ENCODE measurements at regions not wholly inside any gene's neighbourhood (a gene's known extent, or its start where the extent isn't known, plus 50 kb on each side); places are given as distances from the start of the nearest gene placed in this dataset.
A peak's percentile ranks its signal among the peaks of the same experiment; 100 is the strongest.

DNA sequence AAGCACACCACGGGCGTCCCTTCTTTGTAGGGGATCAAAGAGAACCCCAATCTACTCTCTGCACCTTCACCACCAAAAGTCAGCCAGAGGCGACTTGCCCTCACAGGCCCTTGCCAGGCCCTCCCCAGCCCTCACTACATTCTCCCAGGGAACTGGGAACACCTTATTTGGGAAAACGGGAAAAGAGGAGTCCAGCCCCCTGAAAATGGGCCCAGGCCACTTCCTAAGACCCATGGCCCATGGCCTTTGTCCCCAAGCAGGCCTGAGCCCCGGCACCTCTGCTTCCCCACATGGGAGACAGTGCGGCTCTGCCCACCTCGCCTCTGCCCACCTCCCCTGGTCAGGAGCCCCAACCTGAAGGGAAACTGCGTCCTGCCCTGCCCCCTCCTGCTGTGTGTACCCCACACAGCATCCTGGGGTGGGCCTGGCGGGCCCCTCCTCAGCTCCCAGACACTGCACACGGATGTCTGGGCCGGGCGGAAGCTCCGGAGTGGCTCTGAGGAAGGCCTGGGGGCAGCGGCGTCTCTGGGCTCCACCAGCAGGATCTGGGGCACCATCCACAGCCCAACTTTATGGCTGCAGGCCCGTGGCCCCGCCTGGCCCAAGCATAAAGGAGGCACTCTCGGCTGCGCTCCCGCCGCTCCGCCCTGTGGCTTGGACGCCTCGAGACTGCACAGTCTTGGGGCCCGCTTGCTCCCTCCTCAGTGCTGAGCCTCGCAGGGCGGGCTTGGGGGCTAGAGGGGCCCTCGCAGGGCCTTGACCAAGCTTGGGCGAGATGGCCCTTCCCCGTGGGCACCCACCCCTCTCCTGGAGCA, 70.3 kb upstream of the GPC1 start:
- no peaks in the 10 kb centered on the region for H3K27me3 ChIP-seq (ENCODE audit: low read depth)
- TF ChIP-seq, protein P1, sequence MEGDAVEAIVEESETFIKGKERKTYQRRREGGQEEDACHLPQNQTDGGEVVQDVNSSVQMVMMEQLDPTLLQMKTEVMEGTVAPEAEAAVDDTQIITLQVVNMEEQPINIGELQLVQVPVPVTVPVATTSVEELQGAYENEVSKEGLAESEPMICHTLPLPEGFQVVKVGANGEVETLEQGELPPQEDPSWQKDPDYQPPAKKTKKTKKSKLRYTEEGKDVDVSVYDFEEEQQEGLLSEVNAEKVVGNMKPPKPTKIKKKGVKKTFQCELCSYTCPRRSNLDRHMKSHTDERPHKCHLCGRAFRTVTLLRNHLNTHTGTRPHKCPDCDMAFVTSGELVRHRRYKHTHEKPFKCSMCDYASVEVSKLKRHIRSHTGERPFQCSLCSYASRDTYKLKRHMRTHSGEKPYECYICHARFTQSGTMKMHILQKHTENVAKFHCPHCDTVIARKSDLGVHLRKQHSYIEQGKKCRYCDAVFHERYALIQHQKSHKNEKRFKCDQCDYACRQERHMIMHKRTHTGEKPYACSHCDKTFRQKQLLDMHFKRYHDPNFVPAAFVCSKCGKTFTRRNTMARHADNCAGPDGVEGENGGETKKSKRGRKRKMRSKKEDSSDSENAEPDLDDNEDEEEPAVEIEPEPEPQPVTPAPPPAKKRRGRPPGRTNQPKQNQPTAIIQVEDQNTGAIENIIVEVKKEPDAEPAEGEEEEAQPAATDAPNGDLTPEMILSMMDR (IDR thresholded peaks at IDR 0.05): no peak
- no peak overlapping the region for H3K27ac ChIP-seq
- peaks cover 5% of the 10 kb centered on the region for H3K9me3 ChIP-seq
- H3K36me3 ChIP-seq: no peaks in the 10 kb centered on the region
- peaks cover 9% of the 10 kb centered on the region for H3K4me1 ChIP-seq
- DNase-seq (peak; percentile 36), ATAC-seq (no peak)
- H3K4me3 ChIP-seq: no peak overlapping the region
- intact Hi-C loops (cut with DNase I): no loop called here

GRCh38 chr2:240365971-240366471, 69.4 kb upstream of the GPC1 start:
- H3K9me3 ChIP-seq: no peaks in the 10 kb centered on the region
- no peaks in the 10 kb centered on the region for H3K27me3 ChIP-seq (ENCODE audit: low read depth)
- no peak overlapping the region for H3K4me3 ChIP-seq
- peaks cover 15% of the 10 kb centered on the region for H3K4me1 ChIP-seq
- DNase-seq: peak; percentile 22
- intact Hi-C loops (cut with DNase I): no loop called here
- no peak for ATAC-seq
- no peaks in the 10 kb centered on the region for H3K36me3 ChIP-seq
- no peak overlapping the region for H3K27ac ChIP-seq
- TF ChIP-seq, protein P1 (IDR thresholded peaks at IDR 0.05): no peak

DNA sequence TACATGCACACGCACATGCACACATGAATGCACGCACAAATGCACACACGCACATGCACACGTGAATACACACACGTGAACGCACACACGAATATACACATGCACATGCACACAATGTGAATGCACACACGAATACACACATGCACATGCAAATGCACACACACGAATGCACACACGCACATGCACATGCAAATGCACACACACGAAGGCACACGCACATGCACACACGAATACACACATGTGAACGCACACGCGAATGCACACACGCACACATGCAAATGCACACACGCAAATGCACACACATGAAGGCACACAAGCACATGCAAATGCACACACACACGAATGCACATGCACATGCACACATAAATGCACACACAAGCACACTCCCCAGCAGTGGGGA, 68.6 kb upstream of the GPC1 start:
- Histone ChIP-seq H3K9me3 (no peaks in the 10 kb centered on the region), H3K36me3 (no peaks in the 10 kb centered on the region), H3K27ac (no peak overlapping the region), H3K4me3 (no peak overlapping the region), H3K4me1 (peaks cover 15% of the 10 kb centered on the region), H3K27me3 (ENCODE audit: low read depth) (no peaks in the 10 kb centered on the region)
- TF ChIP-seq, protein P1 (IDR thresholded peaks at IDR 0.05): no peak
- ATAC-seq: no peak
- DNase-seq: peak; percentile 14
- intact Hi-C loops (cut with DNase I): no loop called here

DNA sequence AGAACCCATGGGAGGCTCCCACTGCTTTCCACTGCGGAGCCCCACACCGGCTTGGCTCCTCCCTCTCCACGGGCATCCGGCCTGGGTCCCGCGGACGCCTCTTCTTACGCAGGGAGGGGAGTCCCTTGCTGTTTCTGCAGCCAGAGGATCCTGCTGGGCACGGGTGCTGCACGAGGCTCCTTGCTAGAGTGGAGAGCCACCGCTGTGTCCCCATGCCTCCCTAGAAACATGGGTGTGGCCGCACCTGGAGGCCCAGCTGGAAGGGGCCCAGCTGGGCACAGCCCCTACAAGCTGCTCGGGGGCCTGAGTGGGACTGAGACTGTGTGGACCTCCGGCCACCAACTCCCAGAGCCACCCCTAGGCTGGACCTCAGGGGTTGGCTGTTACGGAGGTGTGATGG, 67.7 kb upstream of the GPC1 start:
- Histone ChIP-seq H3K27ac (no peak overlapping the region), H3K36me3 (no peaks in the 10 kb centered on the region), H3K9me3 (no peaks in the 10 kb centered on the region), H3K4me3 (no peak overlapping the region), H3K4me1 (peaks cover 15% of the 10 kb centered on the region), H3K27me3 (ENCODE audit: low read depth) (no peaks in the 10 kb centered on the region)
- TF ChIP-seq, protein P1 (IDR thresholded peaks at IDR 0.05): no peak
- ATAC-seq: no peak
- DNase-seq: peak; percentile 34
- intact Hi-C loops (cut with DNase I): no loop called here

GRCh38 chr2:240368781-240369331, 66.6 kb upstream of the GPC1 start:
- intact Hi-C loops (cut with DNase I): no loop called here

More at GRCh38 chr2:240368781-240369331, 66.6 kb upstream of the GPC1 start:
- H3K27me3 ChIP-seq (ENCODE audit: low read depth): no peaks in the 10 kb centered on the region
- H3K4me3 ChIP-seq: no peak overlapping the region
- TF ChIP-seq, protein P1 (IDR thresholded peaks at IDR 0.05): no peak
- no peaks in the 10 kb centered on the region for H3K36me3 ChIP-seq
- peaks cover 17% of the 10 kb centered on the region for H3K4me1 ChIP-seq
- ATAC-seq: no peak
- H3K9me3 ChIP-seq: no peaks in the 10 kb centered on the region
- DNase-seq: peak; percentile 56
- peak overlapping the region; percentile 79 for H3K27ac ChIP-seq

Measured in lower lobe of right lung (tissue), 2 donors.